ENCODE measurements at regions not wholly inside any gene's neighbourhood (a gene's known extent, or its start where the extent isn't known, plus 50 kb on each side); places are given as distances from the start of the nearest gene placed in this dataset.

DNA sequence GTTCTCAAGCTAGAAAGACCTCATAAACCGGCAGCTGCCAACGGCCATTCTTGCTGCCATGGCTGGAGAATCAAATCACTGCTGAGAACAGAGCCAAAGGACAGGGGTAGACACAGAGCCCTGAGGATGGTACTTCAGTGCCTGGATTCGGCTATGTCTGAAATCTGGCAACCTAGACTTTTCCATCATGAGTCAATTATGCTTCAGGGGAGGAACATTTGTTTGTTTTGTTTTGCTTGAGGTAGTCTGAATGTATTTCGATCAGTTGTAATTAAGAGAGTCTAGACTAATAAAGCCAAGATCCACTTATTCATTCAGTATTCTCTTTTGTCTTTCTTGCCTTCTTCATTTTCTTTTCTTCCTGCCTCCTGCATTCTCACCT, 122.8 kb upstream of the SH3BP4 start:
- no peak overlapping the region for H3K4me3 ChIP-seq (ENCODE audit: low read depth, low read length, poor library complexity, severe bottlenecking)
- TF ChIP-seq, protein P1, sequence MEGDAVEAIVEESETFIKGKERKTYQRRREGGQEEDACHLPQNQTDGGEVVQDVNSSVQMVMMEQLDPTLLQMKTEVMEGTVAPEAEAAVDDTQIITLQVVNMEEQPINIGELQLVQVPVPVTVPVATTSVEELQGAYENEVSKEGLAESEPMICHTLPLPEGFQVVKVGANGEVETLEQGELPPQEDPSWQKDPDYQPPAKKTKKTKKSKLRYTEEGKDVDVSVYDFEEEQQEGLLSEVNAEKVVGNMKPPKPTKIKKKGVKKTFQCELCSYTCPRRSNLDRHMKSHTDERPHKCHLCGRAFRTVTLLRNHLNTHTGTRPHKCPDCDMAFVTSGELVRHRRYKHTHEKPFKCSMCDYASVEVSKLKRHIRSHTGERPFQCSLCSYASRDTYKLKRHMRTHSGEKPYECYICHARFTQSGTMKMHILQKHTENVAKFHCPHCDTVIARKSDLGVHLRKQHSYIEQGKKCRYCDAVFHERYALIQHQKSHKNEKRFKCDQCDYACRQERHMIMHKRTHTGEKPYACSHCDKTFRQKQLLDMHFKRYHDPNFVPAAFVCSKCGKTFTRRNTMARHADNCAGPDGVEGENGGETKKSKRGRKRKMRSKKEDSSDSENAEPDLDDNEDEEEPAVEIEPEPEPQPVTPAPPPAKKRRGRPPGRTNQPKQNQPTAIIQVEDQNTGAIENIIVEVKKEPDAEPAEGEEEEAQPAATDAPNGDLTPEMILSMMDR (conservative IDR thresholded peaks at IDR 0.05; ENCODE audit: low read depth, low read length) = no peak
- TF ChIP-seq EZH2 (IDR thresholded peaks at IDR 0.05; ENCODE audit: borderline replicate concordance, low read depth, low read length, poor library complexity, severe bottlenecking) = no peak
- H3K36me3 ChIP-seq (ENCODE audit: insufficient read depth, low read length, poor library complexity, severe bottlenecking) = no peaks in the 10 kb centered on the region
- intact Hi-C loops (cut with micrococcal nuclease; ENCODE audit: unreplicated experiment) = no loop called here
- BruUV-seq (replicated peaks) = no TSS peak
- H3K27ac ChIP-seq (ENCODE audit: low read depth, low read length, poor library complexity, severe bottlenecking) = no peak overlapping the region
- DNase-seq (ENCODE audit: low spot score) = no peak
- H3K27me3 ChIP-seq (replicated peaks; ENCODE audit: insufficient read depth, low read depth, low read length, poor library complexity) = no peaks in the 10 kb centered on the region
- CTCF ChIA-PET = no interaction called here
- H3K4me1 ChIP-seq (ENCODE audit: insufficient read depth, low read length, poor library complexity, severe bottlenecking) = no peaks in the 10 kb centered on the region
- no peaks in the 10 kb centered on the region for H3K9me3 ChIP-seq (ENCODE audit: low read depth, low read length, poor library complexity, severe bottlenecking)
- POLR2A ChIA-PET (ENCODE audit: low non-redundant PET) = no interaction called here

DNA sequence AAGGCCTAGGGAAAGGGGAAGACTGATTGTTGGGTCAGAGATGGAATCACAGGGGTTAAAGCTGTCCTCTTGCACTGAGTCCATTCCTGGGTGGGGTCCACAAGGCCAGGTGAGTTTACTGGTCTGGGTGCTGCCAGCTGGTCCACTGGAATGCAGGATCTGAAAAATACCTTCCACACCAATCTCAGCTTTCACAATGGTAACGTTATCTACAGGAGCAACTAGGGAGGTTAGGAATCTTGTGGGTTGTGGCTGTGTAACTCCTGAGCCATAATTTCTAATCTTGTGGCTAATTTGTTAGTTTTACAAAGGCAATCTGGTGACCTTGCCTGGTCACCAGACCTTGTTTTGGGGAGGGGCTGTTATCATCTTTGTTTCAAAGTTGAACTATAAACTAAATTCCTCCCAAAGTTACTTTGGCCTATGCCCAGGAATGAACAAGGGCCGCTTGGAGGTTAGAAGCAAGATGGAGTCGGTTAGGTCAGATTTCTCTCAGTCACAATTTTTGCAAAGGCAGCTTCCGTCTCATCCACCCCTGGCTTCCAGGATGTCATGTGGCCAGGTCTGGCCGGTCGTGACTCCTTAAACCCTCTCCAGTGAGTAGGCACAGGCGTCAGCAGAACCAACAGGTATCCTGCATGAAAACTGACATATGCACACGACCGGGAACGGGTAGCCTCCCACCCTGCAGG, 123.3 kb upstream of the SH3BP4 start:
- Histone ChIP-seq H3K4me1 (ENCODE audit: insufficient read depth, low read length, poor library complexity, severe bottlenecking) (no peaks in the 10 kb centered on the region), H3K36me3 (ENCODE audit: insufficient read depth, low read length, poor library complexity, severe bottlenecking) (no peaks in the 10 kb centered on the region), H3K27me3 (replicated peaks; ENCODE audit: insufficient read depth, low read depth, low read length, poor library complexity) (no peaks in the 10 kb centered on the region), H3K9me3 (ENCODE audit: low read depth, low read length, poor library complexity, severe bottlenecking) (no peaks in the 10 kb centered on the region), H3K4me3 (ENCODE audit: low read depth, low read length, poor library complexity, severe bottlenecking) (no peak overlapping the region), H3K27ac (ENCODE audit: low read depth, low read length, poor library complexity, severe bottlenecking) (no peak overlapping the region)
- TF ChIP-seq EZH2 (IDR thresholded peaks at IDR 0.05; ENCODE audit: borderline replicate concordance, low read depth, low read length, poor library complexity, severe bottlenecking) = no peak
- TF ChIP-seq, protein P1 (conservative IDR thresholded peaks at IDR 0.05; ENCODE audit: low read depth, low read length) = no peak
- BruUV-seq (replicated peaks) = no TSS peak
- intact Hi-C loops (cut with micrococcal nuclease; ENCODE audit: unreplicated experiment) = no loop called here
- CTCF ChIA-PET = no interaction called here
- POLR2A ChIA-PET (ENCODE audit: low non-redundant PET) = no interaction called here
- DNase-seq (ENCODE audit: low spot score) = no peak

DNA sequence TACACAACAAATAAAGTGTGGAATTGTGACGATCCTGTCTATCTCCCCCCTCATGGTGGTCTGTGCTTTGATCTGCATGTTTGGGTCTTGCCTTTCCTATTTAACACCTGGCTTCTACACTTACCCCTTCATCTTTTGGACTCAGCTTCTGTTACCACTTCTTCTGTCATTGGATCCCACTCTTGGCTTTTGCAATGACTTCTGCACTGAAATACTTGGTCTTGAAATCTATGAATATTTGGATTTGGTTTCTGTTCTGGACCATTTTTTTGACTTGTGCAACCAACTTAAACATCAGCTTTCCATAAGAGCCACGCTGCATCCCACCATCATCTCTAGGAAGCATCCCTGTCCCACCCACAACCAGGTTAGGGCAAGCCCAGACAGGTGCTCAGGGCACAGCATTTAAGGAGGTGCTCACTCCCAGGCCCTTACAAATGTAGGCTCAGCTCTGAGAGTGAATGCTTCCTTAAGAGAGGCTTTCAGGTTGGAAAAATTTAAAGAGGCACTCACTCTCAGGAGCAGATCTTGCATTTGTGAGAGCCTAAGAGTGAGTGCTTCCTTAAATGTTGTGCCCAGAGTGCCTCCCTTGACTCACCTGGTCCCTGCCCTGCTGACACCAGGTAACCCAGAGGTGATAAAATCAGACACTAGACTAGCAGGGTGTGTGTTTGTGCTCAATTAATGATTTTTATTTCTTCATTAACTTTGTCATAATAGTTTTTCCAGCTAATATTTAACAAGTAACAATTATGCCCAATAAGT, 124.5 kb upstream of the SH3BP4 start:
- Histone ChIP-seq H3K4me3 (ENCODE audit: low read depth, low read length, poor library complexity, severe bottlenecking) (no peak overlapping the region), H3K27ac (ENCODE audit: low read depth, low read length, poor library complexity, severe bottlenecking) (no peak overlapping the region), H3K27me3 (replicated peaks; ENCODE audit: insufficient read depth, low read depth, low read length, poor library complexity) (no peaks in the 10 kb centered on the region), H3K36me3 (ENCODE audit: insufficient read depth, low read length, poor library complexity, severe bottlenecking) (no peaks in the 10 kb centered on the region), H3K9me3 (ENCODE audit: low read depth, low read length, poor library complexity, severe bottlenecking) (no peaks in the 10 kb centered on the region), H3K4me1 (ENCODE audit: insufficient read depth, low read length, poor library complexity, severe bottlenecking) (no peaks in the 10 kb centered on the region)
- BruUV-seq (replicated peaks) = no TSS peak
- no peak for DNase-seq (ENCODE audit: low spot score)
- CTCF ChIA-PET = no interaction called here
- intact Hi-C loops (cut with micrococcal nuclease; ENCODE audit: unreplicated experiment) = no loop called here
- no peak for TF ChIP-seq EZH2 (IDR thresholded peaks at IDR 0.05; ENCODE audit: borderline replicate concordance, low read depth, low read length, poor library complexity, severe bottlenecking)
- TF ChIP-seq, protein P1 (conservative IDR thresholded peaks at IDR 0.05; ENCODE audit: low read depth, low read length) = no peak
- POLR2A ChIA-PET (ENCODE audit: low non-redundant PET) = no interaction called here

All from A673 (cell line).